SIG-M5 treated with dmso at 0.1 percent for 504 hours (cell line): ENCODE measurements at regions not wholly inside any gene's neighbourhood (a gene's known extent, or its start where the extent isn't known, plus 50 kb on each side); places are given as distances from the start of the nearest gene placed in this dataset.

Experiments used
- DNase-seq: peaks from one replicate; lab custom pipeline; 2025; ENCODE audit not compliant: unreplicated experiment; lab: John Stamatoyannopoulos, UW

DNA sequence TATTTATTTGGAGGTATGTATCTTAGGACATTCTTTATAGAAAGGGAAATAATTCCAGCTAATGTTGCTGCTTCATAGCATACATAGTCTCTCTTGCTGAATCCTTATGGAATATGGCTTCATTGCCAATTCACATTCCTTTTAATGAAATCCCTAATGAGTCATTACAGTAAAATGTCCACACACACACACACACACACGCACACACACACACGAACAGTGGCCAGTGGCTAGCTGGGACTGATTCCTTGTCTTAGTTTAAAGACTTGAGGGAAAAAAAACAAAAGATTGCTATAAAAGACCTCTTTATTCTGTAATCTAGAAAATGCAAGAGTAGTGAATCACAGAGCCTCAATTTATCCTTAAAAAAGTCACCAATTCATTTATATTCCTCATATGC is 301.6 kb downstream of the SLITRK6 start:
- DNase-seq: no peak

DNA sequence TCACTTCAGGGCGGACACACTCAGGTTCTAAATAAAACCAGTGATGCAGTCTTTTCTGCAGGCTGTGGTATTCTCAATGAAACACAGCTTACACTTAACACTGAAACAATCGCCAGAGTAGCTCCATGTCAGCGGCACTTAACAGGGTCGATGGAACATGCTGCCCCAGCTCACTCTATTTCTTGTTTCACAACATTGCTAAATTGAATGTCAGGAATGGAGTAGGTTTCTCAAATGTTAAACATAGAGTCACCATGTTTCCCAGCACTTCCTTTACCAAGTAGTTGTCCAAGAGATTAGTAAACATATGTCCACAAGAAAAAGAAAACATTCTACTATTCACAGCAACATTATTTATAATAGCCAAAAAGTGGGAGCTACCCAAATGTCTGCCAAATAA is 306.9 kb downstream of the SLITRK6 start:
- no peak for DNase-seq

DNA sequence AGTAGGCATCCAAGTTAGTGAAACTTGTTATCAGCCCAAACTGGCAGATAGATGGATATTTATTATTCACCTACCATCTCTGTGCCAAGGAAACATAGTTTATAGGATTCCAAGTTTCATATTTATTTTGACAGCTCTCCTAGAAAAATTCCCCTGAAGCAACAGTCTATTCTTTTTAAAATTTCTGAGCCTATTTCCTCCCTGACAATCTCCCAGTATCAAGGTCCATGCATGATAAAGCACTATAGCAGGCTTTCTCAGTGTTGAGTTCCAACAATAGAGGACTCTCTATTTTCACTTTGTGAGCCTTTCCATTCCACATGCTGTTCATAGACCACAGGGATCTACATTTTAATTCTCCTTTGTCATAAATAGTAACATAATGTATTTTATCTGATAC is 312.6 kb downstream of the SLITRK6 start:
- DNase-seq: no peak

DNA sequence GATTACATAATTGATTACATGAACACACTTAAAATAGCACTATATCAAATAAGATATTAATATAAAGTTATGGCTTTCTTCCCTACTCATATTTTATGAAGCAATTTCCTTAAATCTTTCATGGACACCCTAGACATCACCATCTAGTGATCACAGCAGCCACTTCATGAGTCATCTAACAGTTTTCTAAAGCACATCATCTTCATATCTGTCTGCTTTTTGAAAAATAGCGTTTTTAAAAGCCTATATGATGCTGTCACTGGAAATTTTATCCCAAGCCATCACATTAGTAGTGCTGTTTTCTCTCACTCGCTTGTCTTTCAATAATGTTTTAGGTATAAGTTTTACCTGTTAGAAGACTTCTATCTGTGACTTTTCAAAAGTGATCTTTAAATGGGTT is 326.1 kb downstream of the SLITRK6 start:
- no peak for DNase-seq

DNA sequence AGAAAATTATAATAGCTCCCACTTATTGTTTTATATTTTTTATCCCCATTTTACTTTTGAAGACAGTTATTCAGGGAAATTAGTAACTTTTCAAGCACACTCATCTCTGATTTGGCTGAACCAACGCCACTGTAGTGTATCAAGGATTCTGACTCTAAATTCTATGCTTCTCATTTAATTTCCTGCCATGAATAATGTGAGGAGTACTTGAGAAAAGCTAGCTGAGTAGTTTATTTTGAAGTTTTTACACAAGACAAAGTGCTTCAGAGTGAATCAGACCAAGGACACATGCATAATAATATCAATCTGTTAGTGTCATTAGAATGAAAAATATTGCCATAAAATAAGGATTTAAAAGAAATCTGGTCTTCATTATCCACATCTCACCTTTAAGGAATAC is 329.9 kb downstream of the SLITRK6 start:
- no peak for DNase-seq

DNA sequence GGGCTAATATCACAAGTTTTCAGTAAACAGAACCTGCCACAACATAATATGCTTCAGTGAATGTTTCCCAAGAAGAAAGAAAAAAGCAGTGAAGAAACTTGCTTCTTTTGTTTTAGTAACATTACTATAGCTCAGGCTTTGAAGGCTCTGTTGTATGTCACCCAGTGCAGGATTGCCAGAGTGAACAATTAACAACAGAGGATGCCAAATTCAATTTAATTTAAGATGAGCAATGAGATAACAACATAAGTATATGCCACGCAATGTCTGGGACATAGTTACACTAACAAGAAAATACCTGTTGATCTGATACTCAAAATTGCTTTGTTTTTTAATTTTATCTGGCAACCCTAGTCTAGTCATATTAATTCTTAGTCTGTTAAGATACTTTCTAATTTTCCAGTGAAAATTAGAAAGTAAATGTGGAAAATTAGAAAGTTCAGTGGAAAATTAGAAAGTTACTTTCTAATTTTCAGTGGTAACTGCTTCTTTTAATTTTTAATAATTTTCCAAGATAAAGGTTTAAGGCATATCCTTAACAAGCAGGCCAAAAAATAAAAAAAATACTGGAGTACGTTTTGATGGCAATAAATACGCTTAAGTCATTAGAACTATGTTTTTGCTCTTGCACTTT is 336.3 kb downstream of the SLITRK6 start:
- no peak for DNase-seq

DNA sequence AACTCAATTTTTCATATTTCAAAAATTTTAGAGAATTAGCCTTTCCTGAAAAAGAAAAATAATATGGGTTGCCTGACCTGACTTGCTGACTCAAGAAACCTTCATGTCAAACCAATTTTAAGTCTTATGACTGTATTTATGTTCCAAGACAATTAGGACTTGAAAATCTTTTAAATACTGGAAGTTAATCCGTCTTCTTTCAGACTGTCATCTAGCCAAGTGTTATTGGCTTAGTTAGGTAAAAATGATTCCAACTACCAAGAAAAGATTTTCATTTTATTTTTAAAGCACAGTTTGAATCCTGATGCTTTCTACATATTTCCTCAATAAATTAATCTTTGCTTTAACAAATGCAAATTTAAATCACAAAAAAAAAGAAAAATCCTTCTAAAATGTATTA is 337.6 kb downstream of the SLITRK6 start:
- no peak for DNase-seq

DNA sequence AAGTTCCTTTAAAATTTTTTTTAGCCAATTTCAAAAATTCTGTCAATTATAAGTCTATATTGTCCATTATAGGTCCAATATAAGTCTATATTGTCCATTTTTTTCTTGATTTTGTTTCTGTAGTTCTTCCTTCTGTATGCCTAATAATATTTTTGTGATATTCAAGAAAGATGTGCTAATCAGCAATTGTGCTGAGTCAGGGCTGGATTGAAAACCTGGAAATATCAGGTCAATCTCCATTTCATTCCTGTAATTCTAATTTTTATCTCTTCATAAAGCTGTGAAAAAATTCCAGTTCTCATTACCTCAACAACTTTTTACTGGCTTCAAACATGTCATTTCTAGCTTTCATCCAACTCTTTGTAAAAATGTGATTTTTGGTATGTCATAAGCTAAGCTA is 353.7 kb downstream of the SLITRK6 start:
- DNase-seq: no peak

DNA sequence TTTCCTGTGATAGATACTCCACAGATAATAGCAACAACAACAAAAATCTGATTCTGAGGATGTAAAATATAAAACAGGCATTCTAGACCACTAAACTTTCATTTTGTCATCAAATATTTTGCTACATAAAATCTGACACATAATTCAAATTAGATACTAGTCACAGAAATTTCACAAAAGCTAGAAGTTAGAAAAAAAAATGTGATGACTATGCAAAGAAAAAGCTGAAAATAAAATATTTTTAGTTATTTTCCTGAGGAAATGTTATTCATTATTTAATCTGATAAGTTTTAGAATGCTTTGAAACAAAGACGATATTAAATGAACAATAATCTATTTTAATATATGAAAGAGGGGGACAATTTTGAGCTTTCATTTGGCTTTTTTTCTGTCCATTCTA is 357.2 kb downstream of the SLITRK6 start:
- DNase-seq: no peak

DNA sequence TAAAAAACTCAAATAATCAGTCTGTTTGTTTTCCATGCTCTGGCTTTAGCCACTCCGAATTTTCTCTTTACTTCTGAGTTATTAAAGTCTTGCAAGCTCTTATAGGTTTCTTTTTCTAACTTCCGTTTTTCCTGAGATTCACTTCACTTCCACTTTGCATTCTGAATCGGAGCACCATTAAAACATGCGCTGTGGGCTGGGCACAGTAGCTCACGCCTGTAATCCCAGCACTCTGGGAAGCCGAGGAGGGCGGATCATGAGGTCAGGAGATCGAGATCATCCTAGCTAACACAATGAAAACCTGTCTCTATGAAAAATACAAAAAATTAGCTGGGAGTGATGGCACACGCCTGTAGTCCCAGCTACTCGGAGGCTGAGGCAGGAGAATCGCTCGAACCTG is 357.9 kb downstream of the SLITRK6 start:
- DNase-seq: no peak

DNA sequence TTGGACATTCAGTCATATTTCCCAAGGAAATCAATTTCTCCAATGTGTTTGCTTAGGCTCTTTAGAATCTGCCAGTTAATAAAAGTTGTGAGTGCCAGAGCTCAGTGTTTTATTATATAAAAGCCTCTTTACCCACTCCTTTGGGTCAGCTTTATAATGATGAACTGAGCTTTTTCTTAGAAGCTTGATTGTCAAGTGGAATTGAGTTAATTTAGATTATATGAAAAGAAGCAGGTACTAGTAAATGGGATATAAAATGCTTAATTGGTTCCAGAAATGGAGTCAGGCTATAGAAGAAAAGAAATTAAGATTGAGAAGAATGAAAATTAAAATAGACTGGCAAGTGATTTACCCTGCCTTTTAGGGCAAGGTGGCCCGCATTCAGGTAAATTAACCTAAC is 363.2 kb downstream of the SLITRK6 start:
- no peak for DNase-seq

DNA sequence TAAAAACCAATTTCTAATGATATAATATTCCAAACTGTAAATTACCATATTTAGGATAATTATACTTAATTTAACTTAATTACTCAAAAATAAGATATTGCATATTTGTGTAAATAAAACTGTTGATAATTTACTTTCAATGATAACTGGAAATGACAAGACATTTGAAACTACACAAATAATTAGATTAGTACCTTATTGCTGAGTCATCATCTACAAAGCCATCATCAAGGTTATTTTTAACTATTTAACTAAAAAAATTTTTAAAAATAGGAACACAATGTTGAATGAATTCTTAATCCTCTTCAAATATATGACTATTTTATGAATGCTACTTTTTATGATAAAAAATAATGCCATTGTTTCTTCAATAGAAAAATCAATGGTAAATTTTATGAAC is 364.3 kb downstream of the SLITRK6 start:
- DNase-seq: no peak

DNA sequence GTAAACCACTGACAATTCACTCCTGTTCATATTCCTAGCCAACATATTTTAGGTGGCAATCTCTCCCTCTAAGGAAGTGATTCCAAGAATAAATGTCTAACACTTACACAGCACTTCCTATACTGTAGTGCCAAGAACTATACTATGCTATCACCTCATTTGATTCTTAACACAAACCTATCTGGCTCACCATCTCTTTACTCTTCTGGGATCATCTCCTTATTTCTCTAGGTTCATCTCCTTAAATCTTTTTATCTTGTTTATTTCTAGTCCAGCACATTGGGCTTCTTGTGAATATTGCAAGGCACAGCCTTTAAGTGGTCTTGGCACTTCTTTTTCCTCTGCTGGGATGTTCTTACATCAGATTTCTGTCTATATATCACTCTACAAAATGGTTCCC is 366.3 kb downstream of the SLITRK6 start:
- DNase-seq: no peak

DNA sequence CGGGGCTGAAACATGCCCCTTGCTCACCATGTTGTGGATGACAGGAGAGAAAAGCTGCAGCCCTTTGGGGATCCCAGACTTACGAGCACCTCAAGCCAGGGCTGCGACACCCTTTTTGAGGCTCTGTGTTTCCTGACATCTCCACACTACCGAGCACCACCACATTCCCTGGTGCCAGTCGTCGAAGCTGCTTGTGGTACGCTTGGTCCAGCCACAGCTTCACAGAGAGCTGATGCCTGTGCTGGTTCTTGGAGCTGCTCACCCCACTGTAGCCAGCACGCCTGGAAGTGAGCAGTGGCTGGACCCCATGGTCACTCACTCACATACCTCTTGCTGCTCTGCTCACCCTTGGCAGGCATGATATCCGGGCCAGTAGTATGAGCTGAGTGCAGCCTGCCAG is 367.5 kb downstream of the SLITRK6 start:
- no peak for DNase-seq

DNA sequence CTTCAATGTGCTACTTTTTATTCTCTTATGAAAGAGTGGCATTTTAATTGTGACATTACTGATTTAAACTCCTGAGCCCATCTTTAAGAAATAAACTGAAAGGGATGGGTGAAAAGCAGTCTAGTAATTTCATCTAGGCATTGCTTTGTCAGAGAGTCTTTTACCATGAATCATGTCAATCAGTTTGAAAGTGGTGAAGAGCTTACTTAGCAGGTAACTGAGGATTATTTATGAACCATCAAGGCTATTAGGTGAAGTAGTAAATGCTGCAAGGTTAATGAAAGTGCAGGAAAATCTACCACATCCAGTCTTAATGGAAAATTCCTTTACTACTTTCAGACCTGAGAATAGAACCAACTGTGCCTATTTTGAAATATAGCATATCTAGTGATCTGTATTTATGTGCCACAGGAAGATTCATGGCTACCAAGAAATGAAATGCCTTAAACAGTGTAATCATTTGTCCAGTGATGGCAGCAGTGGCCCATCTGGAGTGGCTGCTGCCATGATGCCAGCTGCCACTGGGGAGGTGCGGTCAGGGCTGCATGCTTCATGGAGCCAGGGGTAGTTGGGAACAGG is 368.9 kb downstream of the SLITRK6 start:
- no peak for DNase-seq

DNA sequence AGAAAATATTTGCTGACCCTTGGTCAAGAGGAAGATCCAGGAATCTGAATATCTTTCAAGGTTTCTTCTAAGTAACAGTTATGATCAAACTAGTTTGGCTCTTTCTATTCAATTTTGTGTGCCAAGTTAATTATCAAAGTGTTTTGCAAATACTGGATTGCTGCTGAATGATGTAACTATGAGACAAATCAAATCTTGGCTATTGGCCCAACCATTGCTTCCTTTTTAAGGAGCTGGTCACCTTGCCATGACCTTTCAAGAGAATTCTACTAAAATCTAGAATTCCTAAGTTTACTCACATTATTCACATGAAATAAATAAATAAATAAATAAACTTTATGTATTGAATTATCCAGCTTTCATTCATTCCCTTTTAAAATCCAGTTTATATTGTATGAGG is 371.8 kb downstream of the SLITRK6 start:
- DNase-seq: no peak

DNA sequence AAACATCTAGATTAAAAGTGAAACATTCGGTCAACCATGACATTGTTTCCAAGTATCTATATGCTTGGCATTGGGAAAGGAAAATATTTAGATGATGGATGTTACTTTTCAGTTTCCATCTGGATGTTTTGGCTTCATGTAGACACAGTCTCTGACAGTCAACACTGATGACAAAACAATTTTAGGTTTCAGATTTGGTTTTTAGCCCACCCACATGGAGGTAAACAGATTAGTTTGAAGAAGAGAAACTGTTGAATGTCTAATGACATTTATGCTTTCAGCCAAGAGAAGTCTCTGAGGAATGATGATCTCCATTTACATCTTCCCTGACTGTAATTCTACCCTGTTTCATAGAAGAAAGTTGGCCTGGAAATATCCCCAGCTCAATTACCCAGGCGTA is 379.1 kb downstream of the SLITRK6 start:
- DNase-seq: no peak

DNA sequence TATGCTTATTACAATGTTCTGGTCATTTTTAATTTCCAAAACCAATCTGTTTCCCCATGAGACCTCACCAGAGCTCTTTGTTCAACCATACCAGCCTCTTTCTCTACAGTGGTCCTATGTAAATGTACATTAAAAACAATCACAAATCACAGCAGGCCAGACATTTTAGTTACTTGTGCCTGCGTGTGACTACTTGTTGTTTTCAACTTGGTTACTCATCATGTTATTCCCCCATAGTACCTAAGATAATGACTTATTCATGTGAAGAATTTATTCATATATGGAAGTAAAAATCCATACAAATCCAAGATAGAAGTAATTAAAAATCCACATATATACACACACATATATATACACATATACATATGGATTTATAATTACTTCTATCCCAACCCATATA is 379.6 kb downstream of the SLITRK6 start:
- no peak for DNase-seq

DNA sequence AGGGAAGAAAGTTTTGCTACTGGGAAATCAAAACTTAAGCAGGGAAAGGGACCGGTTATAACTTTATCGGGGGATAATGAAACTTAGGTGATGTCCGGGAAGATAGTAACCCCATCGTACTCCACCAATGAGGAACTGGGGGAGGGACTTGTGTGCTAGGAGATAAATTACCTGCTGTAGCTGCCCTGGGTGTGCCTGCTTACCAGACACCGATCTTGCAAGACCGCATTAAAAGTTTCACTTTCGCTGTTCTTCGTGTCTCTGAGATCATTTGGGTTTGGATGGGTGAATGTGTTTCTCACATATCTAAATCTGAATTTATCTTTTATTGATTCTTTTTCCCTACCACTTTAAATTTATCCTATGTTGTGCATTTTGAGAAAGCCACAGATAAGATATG is 381.4 kb downstream of the SLITRK6 start:
- no peak for DNase-seq

DNA sequence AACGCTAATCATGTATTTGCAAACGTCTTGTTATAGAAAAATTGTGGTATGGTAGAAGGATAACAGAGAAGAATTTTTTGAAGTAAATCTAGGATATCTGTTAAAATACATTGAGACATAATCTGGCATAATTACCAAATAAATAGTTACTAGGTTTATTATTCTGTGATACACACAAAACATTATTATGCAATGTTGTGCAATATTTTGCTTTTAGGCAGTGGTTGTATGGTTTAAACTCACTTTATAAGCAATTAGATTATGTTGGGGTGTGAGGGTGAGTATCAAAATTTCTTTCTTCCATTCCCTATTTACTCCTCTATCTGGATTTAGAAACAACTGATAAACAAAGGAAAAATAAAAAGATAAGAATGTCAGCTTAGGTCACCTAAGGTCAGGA is 385.6 kb downstream of the SLITRK6 start:
- DNase-seq: no peak

DNA sequence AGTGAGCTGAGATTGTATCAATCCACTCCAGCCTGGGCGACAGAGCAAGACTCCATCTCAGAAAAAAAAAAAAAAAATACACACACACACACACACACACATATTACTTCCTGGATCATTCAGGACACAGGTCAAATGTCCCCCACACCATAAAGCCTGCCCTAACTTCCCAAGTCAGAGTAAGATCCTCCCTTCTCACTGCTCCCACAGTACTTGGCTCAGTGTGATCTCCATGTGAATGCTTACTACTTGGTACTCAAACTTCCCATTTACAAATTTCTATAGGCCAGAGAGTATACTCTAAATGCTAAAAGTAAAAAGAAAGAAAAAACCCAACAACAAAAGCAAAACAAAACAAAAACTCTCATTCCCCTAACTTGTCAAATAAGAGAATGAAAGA is 386.8 kb downstream of the SLITRK6 start:
- no peak for DNase-seq

DNA sequence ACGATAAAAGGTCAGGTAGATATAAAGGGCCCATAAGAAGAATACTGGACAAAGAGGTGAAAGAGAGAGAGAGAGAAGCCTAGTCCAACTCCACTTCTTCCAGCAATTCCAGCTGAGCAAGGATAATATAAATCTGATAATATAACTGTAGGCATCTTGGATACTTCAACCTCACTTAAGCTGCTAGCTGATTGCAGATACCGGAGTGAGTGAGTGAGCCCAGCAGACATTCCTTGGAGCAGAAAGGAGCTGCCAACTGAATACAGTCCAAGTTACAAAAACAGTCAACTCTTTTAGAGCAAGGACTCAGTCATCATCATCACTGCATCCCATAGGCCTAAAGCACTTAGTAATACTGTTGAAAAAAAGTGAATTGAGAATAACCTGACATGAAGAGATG is 387.6 kb downstream of the SLITRK6 start:
- no peak for DNase-seq

DNA sequence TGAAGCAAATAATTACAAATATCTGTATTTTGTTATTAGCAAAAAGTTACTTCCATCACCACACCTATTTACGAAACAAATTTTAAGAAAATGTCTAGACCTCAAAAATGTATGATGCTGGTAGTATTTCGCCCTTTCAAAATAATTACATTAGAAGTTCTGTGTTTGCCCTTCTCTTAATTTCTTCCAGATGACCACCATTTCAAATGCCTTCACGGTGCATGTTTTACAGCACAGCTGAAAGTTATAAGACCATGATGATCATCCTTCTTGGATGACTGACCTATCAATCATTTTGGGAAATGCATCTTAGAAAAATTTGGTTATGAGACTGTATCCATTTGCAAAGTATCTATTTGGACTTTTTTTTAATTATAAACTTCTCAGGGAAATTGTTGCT is 390.8 kb downstream of the SLITRK6 start:
- DNase-seq: no peak
